ENCODE measurements at regions not wholly inside any gene's neighbourhood (a gene's known extent, or its start where the extent isn't known, plus 50 kb on each side); places are given as distances from the start of the nearest gene placed in this dataset.

- Histone ChIP-seq H3K4me2 (ENCODE audit: low read length) (no peak overlapping the region), H3K9ac (ENCODE audit: low read length) (no peak overlapping the region), H4K20me1 (ENCODE audit: insufficient read depth) (no peaks in the 10 kb centered on the region), H3K27me3 (ENCODE audit: insufficient read depth, low read depth, low read length) (no peaks in the 10 kb centered on the region), H3F3A (ENCODE audit: insufficient read depth, low read length, poor library complexity, severe bottlenecking) (no peaks in the 10 kb centered on the region), H3K4me3 (ENCODE audit: low read length) (no peak overlapping the region), H3K9me2 (ENCODE audit: insufficient read depth, low read length) (no peaks in the 10 kb centered on the region), H3K36me3 (ENCODE audit: insufficient read depth, low read length) (no peaks in the 10 kb centered on the region), H3K9me3 (ENCODE audit: low read length) (no peaks in the 10 kb centered on the region), H3K79me2 (replicated peaks; ENCODE audit: insufficient read depth, low read length) (no peaks in the 10 kb centered on the region), H3K27ac (ENCODE audit: low read length) (no peak overlapping the region), H2AFZ (ENCODE audit: low read depth, low read length) (no peak overlapping the region)
- TF ChIP-seq SMC3 (conservative IDR thresholded peaks at IDR 0.05; ENCODE audit: poor library complexity) (no peak), RAD21 (conservative IDR thresholded peaks at IDR 0.05) (no peak), EZH2 (IDR thresholded peaks at IDR 0.05; ENCODE audit: borderline replicate concordance, insufficient read depth, low read length, poor library complexity, severe bottlenecking) (no peak), TAF1 (IDR thresholded peaks at IDR 0.05; ENCODE audit: low read depth) (no peak), MXI1 (conservative IDR thresholded peaks at IDR 0.05; ENCODE audit: poor library complexity, severe bottlenecking) (no peak), CTCF (IDR thresholded peaks at IDR 0.05; ENCODE audit: poor library complexity, severe bottlenecking) (no peak), POLR2AphosphoS5 (IDR thresholded peaks at IDR 0.05) (no peak), EP300 (conservative IDR thresholded peaks at IDR 0.05; ENCODE audit: poor library complexity, severe bottlenecking) (no peak), REST (IDR thresholded peaks at IDR 0.05; ENCODE audit: borderline replicate concordance) (no peak)
Observed at GRCh38 chr1:222224636-222225315, 323.1 kb downstream of the HHIPL2 start.

GRCh38 chr1:222224156-222224555 is 323.7 kb downstream of the HHIPL2 start:
- Histone ChIP-seq H2AFZ (ENCODE audit: low read depth, low read length) (no peak overlapping the region), H3F3A (ENCODE audit: insufficient read depth, low read length, poor library complexity, severe bottlenecking) (no peaks in the 10 kb centered on the region), H3K9ac (ENCODE audit: low read length) (no peak overlapping the region), H3K9me3 (ENCODE audit: low read length) (no peaks in the 10 kb centered on the region), H3K36me3 (ENCODE audit: insufficient read depth, low read length) (no peaks in the 10 kb centered on the region), H3K27me3 (ENCODE audit: insufficient read depth, low read depth, low read length) (no peaks in the 10 kb centered on the region), H3K27ac (ENCODE audit: low read length) (no peak overlapping the region), H4K20me1 (ENCODE audit: insufficient read depth) (no peaks in the 10 kb centered on the region), H3K79me2 (replicated peaks; ENCODE audit: insufficient read depth, low read length) (no peaks in the 10 kb centered on the region), H3K4me3 (ENCODE audit: low read length) (no peak overlapping the region), H3K9me2 (ENCODE audit: insufficient read depth, low read length) (no peaks in the 10 kb centered on the region), H3K4me2 (ENCODE audit: low read length) (no peak overlapping the region)
- no peak for TF ChIP-seq EZH2 (IDR thresholded peaks at IDR 0.05; ENCODE audit: borderline replicate concordance, insufficient read depth, low read length, poor library complexity, severe bottlenecking)
- TF ChIP-seq POLR2AphosphoS5 (IDR thresholded peaks at IDR 0.05), result no peak
- TF ChIP-seq CTCF (IDR thresholded peaks at IDR 0.05; ENCODE audit: poor library complexity, severe bottlenecking), result no peak
- TF ChIP-seq TAF1 (IDR thresholded peaks at IDR 0.05; ENCODE audit: low read depth), result no peak

Data from neural cell (in vitro differentiated cells).